Trophoblast cell (in vitro differentiated cells and primary cell): ENCODE measurements at regions not wholly inside any gene's neighbourhood (a gene's known extent, or its start where the extent isn't known, plus 50 kb on each side); places are given as distances from the start of the nearest gene placed in this dataset.

Source experiments
- DNase-seq, 2 donors: peaks; one replicate each; pipeline ENCODE4 v3.0.0-alpha.2; 2016
- H2AFZ ChIP-seq: 2 replicates; pipeline ENCODE4 v1.6.1; 2013; ENCODE audit warnings: low read length, moderate library complexity, mild to moderate bottlenecking; ENCODE audit not compliant: insufficient read depth, poor library complexity
- H2AK5ac ChIP-seq: 2 replicates; pipeline ENCODE4 v1.6.1; 2013; ENCODE audit warnings: mild to moderate bottlenecking, low read length
- H2BK120ac ChIP-seq: 2 replicates; pipeline ENCODE4 v1.6.1; 2013; ENCODE audit warnings: low read length, mild to moderate bottlenecking, moderate library complexity; ENCODE audit not compliant: insufficient read depth, poor library complexity
- H2BK12ac ChIP-seq: 2 replicates; pipeline ENCODE4 v1.6.1; 2013; ENCODE audit warnings: mild to moderate bottlenecking, low read length, moderate library complexity
- H2BK5ac ChIP-seq: 2 replicates; pipeline ENCODE4 v1.6.1; 2013; ENCODE audit warnings: low read length, low read depth, moderate library complexity, mild to moderate bottlenecking; ENCODE audit not compliant: poor library complexity
- H3K14ac ChIP-seq: 2 replicates; pipeline ENCODE4 v1.6.1; 2013; ENCODE audit warnings: mild to moderate bottlenecking, low read length
- H3K18ac ChIP-seq: 2 replicates; pipeline ENCODE4 v1.6.1; 2013; ENCODE audit warnings: mild to moderate bottlenecking, low read length
- H3K23ac ChIP-seq: 2 replicates; pipeline ENCODE4 v1.6.1; 2013; ENCODE audit warnings: low read length
- H3K27ac ChIP-seq: 2 replicates; pipeline ENCODE4 v1.5.1; 2013; ENCODE audit warnings: low read depth, mild to moderate bottlenecking, inconsistent platforms, low read length, moderate library complexity
- H3K27me3 ChIP-seq: 2 replicates; pipeline ENCODE4 v1.6.1; 2013; ENCODE audit warnings: inconsistent platforms, mild to moderate bottlenecking, low read length, moderate library complexity; ENCODE audit not compliant: insufficient read depth
- H3K36me3 ChIP-seq, 2 experiments: 1 replicate in 1 of 2; 2 replicates in 1 of 2; pipeline ENCODE4 v1.6.1; 2013; ENCODE audit warnings: low read length in 2 of 2, mild to moderate bottlenecking in 2 of 2, moderate library complexity in 1 of 2; ENCODE audit not compliant: insufficient read depth in 2 of 2, control insufficient read depth in 1 of 2
- H3K4ac ChIP-seq: 2 replicates; pipeline ENCODE4 v1.6.1; 2013; ENCODE audit warnings: low read depth, mild to moderate bottlenecking, low read length, moderate library complexity
- H3K4me1 ChIP-seq, 2 experiments: 1 replicate in 1 of 2; 2 replicates in 1 of 2; pipeline ENCODE4 v1.6.1; 2013; ENCODE audit warnings: low read length in 2 of 2, mild to moderate bottlenecking in 2 of 2, moderate library complexity in 1 of 2; ENCODE audit not compliant: insufficient read depth in 2 of 2, control insufficient read depth in 1 of 2
- H3K4me2 ChIP-seq: 2 replicates; pipeline ENCODE4 v1.6.1; 2013; ENCODE audit warnings: inconsistent platforms, mild to moderate bottlenecking, low read length, moderate library complexity
- H3K4me3 ChIP-seq: 2 replicates; pipeline ENCODE4 v1.5.1; 2013; ENCODE audit warnings: mild to moderate bottlenecking, low read depth, low read length, inconsistent platforms
- H3K79me1 ChIP-seq: one replicate; pipeline ENCODE4 v1.6.1; 2013; ENCODE audit warnings: low read length
- H3K79me2 ChIP-seq: 2 replicates; pipeline ENCODE4 v1.6.1; 2013; ENCODE audit warnings: low read length, mild to moderate bottlenecking; ENCODE audit not compliant: control insufficient read depth, insufficient read depth, poor library complexity
- H3K9ac ChIP-seq: 2 replicates; pipeline ENCODE4 v1.6.1; 2013; ENCODE audit warnings: mild to moderate bottlenecking, low read length
- H3K9me3 ChIP-seq: 2 replicates; pipeline ENCODE4 v1.6.1; 2013; ENCODE audit warnings: low read depth, mild to moderate bottlenecking, control low read depth, inconsistent platforms, low read length; ENCODE audit not compliant: insufficient read depth
- H4K12ac ChIP-seq: 2 replicates; pipeline ENCODE4 v1.6.1; 2013; ENCODE audit warnings: low read depth, mild to moderate bottlenecking, low read length, moderate library complexity
- H4K8ac ChIP-seq: 2 replicates; pipeline ENCODE4 v1.6.1; 2013; ENCODE audit warnings: low read depth, mild to moderate bottlenecking, low read length, moderate library complexity
- H4K91ac ChIP-seq: one replicate; pipeline ENCODE4 v1.6.1; 2013; ENCODE audit warnings: low read depth, mild to moderate bottlenecking, low read length, moderate library complexity
- WGBS: extraction: QIAGEN DNeasy Blood & Tissue Kit; methylation state at CpG from one replicate; pipeline ENCODE4 v1.1.7; 2013; ENCODE audit warnings: missing lambda C conversion rate; ENCODE audit not compliant: insufficient read length, insufficient coverage; ENCODE audit errors: extremely low coverage; 5-methylcytosine and 5-hydroxymethylcytosine counted together

- H3K27me3 ChIP-seq, result no peaks in the 10 kb centered on the region
Observed at GRCh38 chrX:769796-770195, 139.2 kb downstream of the SHOX start.

DNA sequence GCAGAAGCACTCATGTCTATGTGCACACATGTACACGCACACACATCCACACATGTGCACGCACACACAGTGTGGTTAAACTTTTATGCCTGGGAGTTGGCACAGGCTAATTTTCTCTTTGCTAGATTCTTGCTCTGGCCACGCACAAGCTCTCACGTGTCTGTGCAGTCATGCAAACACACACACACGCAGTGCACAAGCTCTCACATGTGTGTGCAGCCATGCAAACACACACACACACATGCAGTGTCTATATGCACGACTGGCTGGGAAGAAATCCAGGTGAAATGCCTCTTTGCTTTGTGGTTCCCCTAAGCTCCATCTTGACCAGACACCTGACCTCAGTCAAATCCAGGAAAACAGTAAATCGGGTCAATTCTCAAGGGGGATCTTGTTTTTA lies 138.0 kb downstream of the SHOX start:
- Histone ChIP-seq H3K79me2 (no peaks in the 10 kb centered on the region), H3K4me2 (no peak overlapping the region), H3K27me3 (no peaks in the 10 kb centered on the region), H2BK5ac (no peak overlapping the region), H3K9ac (no peak overlapping the region), H3K36me3 (no peaks in the 10 kb centered on the region), H3K79me1 (no peaks in the 10 kb centered on the region), H3K23ac (no peak overlapping the region), H3K14ac (no peak overlapping the region), H3K4me1 (peaks cover 0 to 2% of the 10 kb centered on the region in 2 experiments), H4K8ac (no peak overlapping the region), H3K27ac (no peak overlapping the region), H4K91ac (no peak overlapping the region), H2BK120ac (no peak overlapping the region), H3K4me3 (no peak overlapping the region), H2AK5ac (no peak overlapping the region), H4K12ac (no peak overlapping the region), H2AFZ (no peak overlapping the region), H3K9me3 (peaks cover 3% of the 10 kb centered on the region), H3K4ac (no peak overlapping the region), H2BK12ac (no peak overlapping the region), H3K18ac (no peak overlapping the region)
- no peak for DNase-seq
- no CpG with 5 or more reads among the region's 7 CpGs for WGBS

More at GRCh38 chrX:769796-770195, 139.2 kb downstream of the SHOX start:
- no peak overlapping the region for H3K23ac ChIP-seq
- H3K79me2 ChIP-seq, result no peaks in the 10 kb centered on the region
- no CpG with 5 or more reads among the region's 3 CpGs for WGBS
- H3K9ac ChIP-seq, result no peak overlapping the region
- H3K4me3 ChIP-seq, result no peak overlapping the region
- H3K4ac ChIP-seq, result no peak overlapping the region
- H2AK5ac ChIP-seq, result no peak overlapping the region
- no peaks in the 10 kb centered on the region for H3K79me1 ChIP-seq
- peaks cover 0 to 2% of the 10 kb centered on the region in 2 experiments for H3K4me1 ChIP-seq
- no peak overlapping the region for H2AFZ ChIP-seq
- no peak overlapping the region for H4K8ac ChIP-seq
- no peak overlapping the region for H2BK120ac ChIP-seq
- H2BK5ac ChIP-seq, result no peak overlapping the region
- no peak overlapping the region for H3K4me2 ChIP-seq
- H4K91ac ChIP-seq, result no peak overlapping the region
- H3K18ac ChIP-seq, result no peak overlapping the region
- H3K36me3 ChIP-seq, result no peaks in the 10 kb centered on the region
- no peak overlapping the region for H3K27ac ChIP-seq
- no peak for DNase-seq
- no peak overlapping the region for H2BK12ac ChIP-seq
- peaks cover 3% of the 10 kb centered on the region for H3K9me3 ChIP-seq
- H4K12ac ChIP-seq, result no peak overlapping the region
- no peak overlapping the region for H3K14ac ChIP-seq

- H2BK5ac ChIP-seq, result no peak overlapping the region
- H2BK12ac ChIP-seq, result no peak overlapping the region
- H3K9me3 ChIP-seq, result no peaks in the 10 kb centered on the region
- H4K8ac ChIP-seq, result no peak overlapping the region
- H3K36me3 ChIP-seq, result no peaks in the 10 kb centered on the region
- H3K79me2 ChIP-seq, result no peaks in the 10 kb centered on the region
- no peak overlapping the region for H3K14ac ChIP-seq
- no peak overlapping the region for H3K27ac ChIP-seq
- no peak overlapping the region for H3K4me3 ChIP-seq
- H3K4me2 ChIP-seq, result no peak overlapping the region
- WGBS, result no CpG with 5 or more reads among the region's 6 CpGs
- no peak overlapping the region for H3K4ac ChIP-seq
- H4K91ac ChIP-seq, result no peak overlapping the region
- no peaks in the 10 kb centered on the region for H3K27me3 ChIP-seq
- H2AK5ac ChIP-seq, result no peak overlapping the region
- H4K12ac ChIP-seq, result no peak overlapping the region
- no peak for DNase-seq
- H2AFZ ChIP-seq, result no peak overlapping the region
- H3K18ac ChIP-seq, result no peak overlapping the region
- no peak overlapping the region for H3K9ac ChIP-seq
- no peak overlapping the region for H3K23ac ChIP-seq
- H2BK120ac ChIP-seq, result no peak overlapping the region
- H3K79me1 ChIP-seq, result no peaks in the 10 kb centered on the region
- H3K4me1 ChIP-seq, result no peaks in the 10 kb centered on the region
Observed at GRCh38 chrX:758917-759316, 128.3 kb downstream of the SHOX start.

- no peak overlapping the region for H3K23ac ChIP-seq
- H3K36me3 ChIP-seq, result no peaks in the 10 kb centered on the region
- H2AFZ ChIP-seq, result no peak overlapping the region
- H2AK5ac ChIP-seq, result no peak overlapping the region
- no peak overlapping the region for H3K4me2 ChIP-seq
- H3K18ac ChIP-seq, result no peak overlapping the region
- DNase-seq, result no peak
- H4K91ac ChIP-seq, result no peak overlapping the region
- no CpG with 5 or more reads among the region's 9 CpGs for WGBS
- no peak overlapping the region for H3K14ac ChIP-seq
- H3K27me3 ChIP-seq, result no peaks in the 10 kb centered on the region
- no peaks in the 10 kb centered on the region for H3K9me3 ChIP-seq
- no peak overlapping the region for H2BK120ac ChIP-seq
- no peaks in the 10 kb centered on the region for H3K79me2 ChIP-seq
- H4K8ac ChIP-seq, result no peak overlapping the region
- H3K9ac ChIP-seq, result no peak overlapping the region
- no peak overlapping the region for H2BK5ac ChIP-seq
- no peak overlapping the region for H2BK12ac ChIP-seq
- H3K4ac ChIP-seq, result no peak overlapping the region
- H3K4me3 ChIP-seq, result no peak overlapping the region
- no peak overlapping the region for H4K12ac ChIP-seq
- no peak overlapping the region for H3K27ac ChIP-seq
- no peaks in the 10 kb centered on the region for H3K4me1 ChIP-seq
- H3K79me1 ChIP-seq, result no peaks in the 10 kb centered on the region
Observed at GRCh38 chrX:750812-751211, 120.2 kb downstream of the SHOX start.
